22Rv1 (cell line): ENCODE measurements at regions not wholly inside any gene's neighbourhood (a gene's known extent, or its start where the extent isn't known, plus 50 kb on each side); places are given as distances from the start of the nearest gene placed in this dataset.

Experiments used
- ZFX ChIP-seq: fragments of 450-650 bp; IDR thresholded peaks from 2 replicates; pipeline ENCODE4 v1.6.1; 2017; ENCODE audit warnings: antibody characterized with exemption, borderline replicate concordance
- TF ChIP-seq, protein P1 (sequence below): fragments of 450-650 bp; IDR thresholded peaks from 2 replicates; pipeline ENCODE4 v1.5.1; 2017; ENCODE audit warnings: mild to moderate bottlenecking

DNA sequence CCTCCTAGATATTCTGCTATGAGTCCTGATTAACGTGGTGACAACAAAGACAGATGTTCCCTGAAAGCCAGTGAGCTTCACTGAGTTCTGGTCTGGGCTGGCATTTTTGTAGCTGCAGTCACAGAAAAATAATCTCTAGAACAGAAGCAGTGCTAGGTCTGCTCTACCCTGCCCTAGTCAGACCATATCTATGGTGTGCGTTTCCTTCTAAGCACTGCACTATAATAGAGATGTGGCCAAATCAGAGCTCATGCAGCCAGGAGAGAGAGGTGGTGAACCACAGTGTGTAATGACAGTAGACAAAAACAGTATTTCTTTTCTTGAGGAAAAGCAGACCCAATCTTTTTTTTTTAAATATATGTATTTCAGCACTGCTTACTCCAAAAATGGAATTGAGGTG is 76.3 kb downstream of the CMAS start:
- TF ChIP-seq, protein P1, sequence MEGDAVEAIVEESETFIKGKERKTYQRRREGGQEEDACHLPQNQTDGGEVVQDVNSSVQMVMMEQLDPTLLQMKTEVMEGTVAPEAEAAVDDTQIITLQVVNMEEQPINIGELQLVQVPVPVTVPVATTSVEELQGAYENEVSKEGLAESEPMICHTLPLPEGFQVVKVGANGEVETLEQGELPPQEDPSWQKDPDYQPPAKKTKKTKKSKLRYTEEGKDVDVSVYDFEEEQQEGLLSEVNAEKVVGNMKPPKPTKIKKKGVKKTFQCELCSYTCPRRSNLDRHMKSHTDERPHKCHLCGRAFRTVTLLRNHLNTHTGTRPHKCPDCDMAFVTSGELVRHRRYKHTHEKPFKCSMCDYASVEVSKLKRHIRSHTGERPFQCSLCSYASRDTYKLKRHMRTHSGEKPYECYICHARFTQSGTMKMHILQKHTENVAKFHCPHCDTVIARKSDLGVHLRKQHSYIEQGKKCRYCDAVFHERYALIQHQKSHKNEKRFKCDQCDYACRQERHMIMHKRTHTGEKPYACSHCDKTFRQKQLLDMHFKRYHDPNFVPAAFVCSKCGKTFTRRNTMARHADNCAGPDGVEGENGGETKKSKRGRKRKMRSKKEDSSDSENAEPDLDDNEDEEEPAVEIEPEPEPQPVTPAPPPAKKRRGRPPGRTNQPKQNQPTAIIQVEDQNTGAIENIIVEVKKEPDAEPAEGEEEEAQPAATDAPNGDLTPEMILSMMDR: no peak
- TF ChIP-seq ZFX: no peak
